MCF 10A (cell line): ENCODE measurements at regions not wholly inside any gene's neighbourhood (a gene's known extent, or its start where the extent isn't known, plus 50 kb on each side); places are given as distances from the start of the nearest gene placed in this dataset.

ENCODE experiments used
- BruUV-seq: library from RNA; stranded (reverse); fragments of 400-500 nt; replicated peaks from 2 replicates; lab custom pipeline; 2021; lab: Mats Ljungman, UMichigan
- CTCF ChIA-PET: fragments of 300-600 bp; sonication (Branson Sonifier 250); formaldehyde crosslinking; extraction: SDS; loops from one replicate; lab custom pipeline; 2021; ENCODE audit warnings: antibody characterized with exemption, inconsistent platforms; lab: Yijun Ruan, JAX
- POLR2A ChIA-PET: fragments of 300-600, 350-650 bp; sonication (Branson Sonifier 250); formaldehyde crosslinking; extraction: SDS; loops from one replicate; lab custom pipeline; 2020; ENCODE audit warnings: antibody characterized with exemption, inconsistent platforms; lab: Yijun Ruan, JAX
- DNase-seq: peaks from one replicate; pipeline ENCODE4 v3.0.0-alpha.2; 2018; ENCODE audit not compliant: unreplicated experiment
- H3K27ac Mint-ChIP-seq: one replicate; pipeline ENCODE4 v1.8.0; 2022; ENCODE audit warnings: mild to moderate bottlenecking, low read depth, mixed read lengths; ENCODE audit not compliant: unreplicated experiment
- H3K27me3 Mint-ChIP-seq: one replicate; pipeline ENCODE4 v1.8.0; 2022; ENCODE audit warnings: mixed read lengths; ENCODE audit not compliant: insufficient read depth, unreplicated experiment
- H3K36me3 Mint-ChIP-seq: one replicate; pipeline ENCODE4 v1.8.0; 2022; ENCODE audit warnings: mild to moderate bottlenecking, moderate library complexity, mixed read lengths; ENCODE audit not compliant: insufficient read depth, unreplicated experiment
- H3K4me1 Mint-ChIP-seq: one replicate; pipeline ENCODE4 v1.8.0; 2022; ENCODE audit warnings: mixed read lengths; ENCODE audit not compliant: insufficient read depth, unreplicated experiment
- H3K4me3 Mint-ChIP-seq: one replicate; pipeline ENCODE4 v1.8.0; 2022; ENCODE audit warnings: mild to moderate bottlenecking, moderate library complexity, mixed read lengths; ENCODE audit not compliant: unreplicated experiment
- H3K9me3 Mint-ChIP-seq: one replicate; pipeline ENCODE4 v1.8.0; 2022; ENCODE audit warnings: mixed read lengths; ENCODE audit not compliant: unreplicated experiment
- intact Hi-C: fragments of 100-400 bp; cut with micrococcal nuclease; formaldehyde crosslinking; loops from 2 replicates; pipeline ENCODE4 v1.14.1; 2022
- TF ChIP-seq, protein P1 (sequence below): fragments of 200-600 bp; IDR thresholded peaks from one replicate; pipeline ENCODE4 v1.8.0; 2022; ENCODE audit warnings: antibody characterized with exemption, mild to moderate bottlenecking; ENCODE audit not compliant: unreplicated experiment

DNA sequence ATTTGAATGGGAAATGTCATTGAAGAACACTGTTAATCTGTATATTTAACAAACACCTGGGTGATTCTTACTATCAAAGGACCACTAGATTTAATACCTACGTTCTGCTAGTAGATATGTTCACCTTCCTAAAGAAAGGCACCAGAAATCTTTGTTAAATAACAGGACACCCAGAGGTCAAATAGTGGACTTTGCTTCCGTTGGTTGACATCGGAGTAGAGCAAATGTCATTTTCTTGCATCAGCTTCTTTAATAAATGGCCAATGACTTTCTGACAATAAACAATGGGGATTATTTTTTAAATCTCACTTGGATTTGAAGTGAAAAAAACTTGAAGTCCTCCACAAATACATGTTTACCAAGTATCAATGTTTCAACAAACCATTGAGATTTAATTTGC, 111.1 kb downstream of the LACC1 start:
- ChIA-PET CTCF (interaction anchor here (1.4 kb wide), 1 partner anchor 85 kb away, joined by 3 read pairs; no protein-coding TSS in a partner anchor), POLR2A (interaction anchor here (0.6 kb wide), 1 partner anchor 34 kb away, joined by 3 read pairs; no protein-coding TSS in a partner anchor)
- intact Hi-C loops = no loop called here
- TF ChIP-seq, protein P1, sequence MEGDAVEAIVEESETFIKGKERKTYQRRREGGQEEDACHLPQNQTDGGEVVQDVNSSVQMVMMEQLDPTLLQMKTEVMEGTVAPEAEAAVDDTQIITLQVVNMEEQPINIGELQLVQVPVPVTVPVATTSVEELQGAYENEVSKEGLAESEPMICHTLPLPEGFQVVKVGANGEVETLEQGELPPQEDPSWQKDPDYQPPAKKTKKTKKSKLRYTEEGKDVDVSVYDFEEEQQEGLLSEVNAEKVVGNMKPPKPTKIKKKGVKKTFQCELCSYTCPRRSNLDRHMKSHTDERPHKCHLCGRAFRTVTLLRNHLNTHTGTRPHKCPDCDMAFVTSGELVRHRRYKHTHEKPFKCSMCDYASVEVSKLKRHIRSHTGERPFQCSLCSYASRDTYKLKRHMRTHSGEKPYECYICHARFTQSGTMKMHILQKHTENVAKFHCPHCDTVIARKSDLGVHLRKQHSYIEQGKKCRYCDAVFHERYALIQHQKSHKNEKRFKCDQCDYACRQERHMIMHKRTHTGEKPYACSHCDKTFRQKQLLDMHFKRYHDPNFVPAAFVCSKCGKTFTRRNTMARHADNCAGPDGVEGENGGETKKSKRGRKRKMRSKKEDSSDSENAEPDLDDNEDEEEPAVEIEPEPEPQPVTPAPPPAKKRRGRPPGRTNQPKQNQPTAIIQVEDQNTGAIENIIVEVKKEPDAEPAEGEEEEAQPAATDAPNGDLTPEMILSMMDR = no peak
- no TSS peak for BruUV-seq
- H3K4me1 Mint-ChIP-seq = no peaks in the 10 kb centered on the region
- no peaks in the 10 kb centered on the region for H3K9me3 Mint-ChIP-seq
- H3K4me3 Mint-ChIP-seq = no peak overlapping the region
- no peak for DNase-seq
- H3K27me3 Mint-ChIP-seq = no peaks in the 10 kb centered on the region
- no peak overlapping the region for H3K27ac Mint-ChIP-seq
- H3K36me3 Mint-ChIP-seq = no peaks in the 10 kb centered on the region

DNA sequence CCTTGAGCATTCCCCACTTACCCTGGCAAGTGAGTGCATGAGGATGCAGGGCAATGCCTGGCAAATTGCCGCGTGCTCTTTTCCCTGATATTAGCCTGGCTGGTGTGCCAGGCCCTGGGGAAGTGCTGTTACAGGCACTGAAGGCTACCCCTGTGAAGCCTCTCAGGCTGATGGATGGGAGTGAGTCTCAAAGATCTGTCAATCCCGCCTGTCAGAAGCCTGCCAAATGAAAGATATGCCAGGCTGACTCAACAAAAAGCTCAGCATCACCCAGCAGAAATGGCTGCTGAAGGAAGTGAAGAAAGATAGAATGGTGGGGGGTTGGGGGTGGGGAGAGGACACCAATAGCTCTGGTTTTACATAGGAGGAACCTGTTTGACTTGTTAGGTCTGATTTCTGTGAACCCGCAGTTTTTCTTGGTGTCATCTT, 112.1 kb downstream of the LACC1 start:
- Mint-ChIP-seq H3K4me1 (no peaks in the 10 kb centered on the region), H3K27ac (no peak overlapping the region), H3K36me3 (no peaks in the 10 kb centered on the region), H3K9me3 (no peaks in the 10 kb centered on the region), H3K4me3 (no peak overlapping the region), H3K27me3 (no peaks in the 10 kb centered on the region)
- no TSS peak for BruUV-seq
- CTCF ChIA-PET = no interaction called here
- intact Hi-C loops = no loop called here
- POLR2A ChIA-PET = interaction anchor here (0.6 kb wide), 1 partner anchor 1833 kb away, joined by 3 read pairs; no protein-coding TSS in a partner anchor
- TF ChIP-seq, protein P1 = no peak
- DNase-seq = no peak

DNA sequence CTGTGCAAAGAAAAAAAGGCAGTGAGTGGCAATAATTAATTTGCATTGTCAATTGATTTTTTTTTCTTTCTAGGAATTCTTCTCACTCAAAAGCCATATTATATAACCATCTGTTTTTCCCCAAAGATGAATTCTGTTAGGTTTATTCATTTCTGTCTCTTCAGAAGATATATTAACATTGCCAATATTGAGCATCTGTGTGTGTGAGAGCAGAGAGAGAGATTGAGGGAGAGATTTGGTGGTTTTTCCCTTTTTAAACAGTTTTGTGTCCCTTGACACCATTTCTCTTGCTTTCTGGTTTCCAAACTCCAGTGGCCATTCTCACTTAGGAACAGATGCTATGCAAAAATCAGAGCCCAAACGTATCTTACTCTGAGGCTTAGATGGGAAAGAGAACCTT, 112.5 kb downstream of the LACC1 start:
- TF ChIP-seq, protein P1 = no peak
- ChIA-PET CTCF (no interaction called here), POLR2A (no interaction called here)
- Mint-ChIP-seq H3K27ac (no peak overlapping the region), H3K27me3 (no peaks in the 10 kb centered on the region), H3K4me3 (no peak overlapping the region), H3K36me3 (no peaks in the 10 kb centered on the region), H3K4me1 (no peaks in the 10 kb centered on the region), H3K9me3 (no peaks in the 10 kb centered on the region)
- DNase-seq = no peak
- BruUV-seq = no TSS peak
- intact Hi-C loops = no loop called here

DNA sequence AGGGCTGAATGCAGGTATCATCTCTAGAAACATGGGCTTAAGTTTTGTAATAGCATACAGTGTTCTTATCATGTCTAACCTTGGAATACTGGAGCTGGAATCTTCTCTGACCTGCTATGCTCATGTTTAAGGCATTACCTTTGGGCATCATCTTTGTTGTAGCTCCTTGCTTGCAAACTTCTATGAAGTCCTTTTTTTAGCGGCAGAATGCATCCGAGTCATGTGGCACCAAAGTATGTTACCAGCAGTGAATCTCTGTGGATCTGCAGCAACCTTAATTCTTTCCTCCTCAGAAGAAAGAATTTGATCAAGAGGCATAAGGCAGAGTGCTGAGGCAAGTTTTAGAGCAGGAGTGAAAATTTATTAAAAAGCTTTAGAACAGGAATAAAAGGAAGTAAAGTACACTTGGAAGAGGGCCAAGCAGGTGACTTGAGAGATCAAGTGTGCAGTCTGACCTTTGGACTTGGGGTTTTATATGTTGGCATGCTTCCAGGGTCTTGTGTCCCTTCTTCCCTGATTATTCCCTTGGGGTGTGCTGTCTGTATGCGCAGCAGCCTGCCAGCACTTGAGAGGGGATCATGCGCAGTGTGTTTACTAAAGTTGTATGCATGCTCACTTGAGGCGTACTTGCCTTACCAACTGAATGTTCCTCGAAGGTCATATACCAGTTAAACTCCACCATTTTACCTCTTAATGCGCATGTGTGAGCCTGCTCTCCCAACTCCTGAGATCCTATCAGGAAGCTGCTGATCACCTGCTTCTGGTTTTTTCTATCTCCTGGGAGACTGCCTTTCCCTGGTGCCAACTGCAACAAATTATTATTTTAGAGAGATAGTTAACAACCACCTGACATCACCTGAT, 115.5 kb downstream of the LACC1 start:
- DNase-seq = no peak
- no peak overlapping the region for H3K27ac Mint-ChIP-seq
- intact Hi-C loops = no loop called here
- no TSS peak for BruUV-seq
- no peaks in the 10 kb centered on the region for H3K27me3 Mint-ChIP-seq
- no peaks in the 10 kb centered on the region for H3K4me1 Mint-ChIP-seq
- TF ChIP-seq, protein P1 = no peak
- ChIA-PET POLR2A (interaction anchor here (0.6 kb wide), 1 partner anchor 1345 kb away, joined by 3 read pairs; no protein-coding TSS in a partner anchor), CTCF (interaction anchor here (0.5 to 2.0 kb wide), 3 partner anchors 16 to 87 kb away, joined by 3 to 6 read pairs (median 3); no protein-coding TSS in a partner anchor)
- no peaks in the 10 kb centered on the region for H3K36me3 Mint-ChIP-seq
- H3K4me3 Mint-ChIP-seq = no peak overlapping the region
- H3K9me3 Mint-ChIP-seq = no peaks in the 10 kb centered on the region
